GM18507 (cell line): ENCODE measurements at regions not wholly inside any gene's neighbourhood (a gene's known extent, or its start where the extent isn't known, plus 50 kb on each side); places are given as distances from the start of the nearest gene placed in this dataset.
"Not testable (repeated sequence)": the region's sequence is repeated elsewhere in the genome, so short reads cannot be mapped to it uniquely, and the experiment has no call there.

Source experiments
- DNase-seq: peaks from one replicate; pipeline ENCODE4 v3.0.0; 2011; ENCODE audit warnings: low read depth; ENCODE audit not compliant: insufficient read length; ENCODE audit errors: extremely low spot score
- FAIRE-seq: peaks from 2 replicates; lab custom pipeline; 2011; peaks lifted over from hg19 to GRCh38; lab: Jason Lieb, UNC

DNA sequence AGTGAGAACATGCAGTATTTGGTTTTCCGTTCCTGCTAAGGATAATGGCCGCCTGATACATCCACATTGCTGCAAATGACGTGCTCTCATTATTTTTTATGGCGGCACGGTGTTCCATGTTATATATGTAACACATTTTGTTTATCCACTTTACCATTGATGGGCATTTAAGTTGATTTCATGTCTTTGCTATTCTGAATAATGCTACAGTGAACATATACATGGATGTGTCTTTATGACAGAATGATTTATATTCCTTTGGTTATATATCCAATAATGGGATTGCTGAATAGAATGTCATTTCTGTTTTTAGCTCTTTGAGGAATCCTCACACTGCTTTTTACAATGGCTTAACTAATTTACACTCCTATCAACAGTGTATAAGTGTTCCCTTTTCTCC, 1223.2 kb downstream of the RAPGEF2 start:
- no peak for FAIRE-seq
- no peak for DNase-seq

DNA sequence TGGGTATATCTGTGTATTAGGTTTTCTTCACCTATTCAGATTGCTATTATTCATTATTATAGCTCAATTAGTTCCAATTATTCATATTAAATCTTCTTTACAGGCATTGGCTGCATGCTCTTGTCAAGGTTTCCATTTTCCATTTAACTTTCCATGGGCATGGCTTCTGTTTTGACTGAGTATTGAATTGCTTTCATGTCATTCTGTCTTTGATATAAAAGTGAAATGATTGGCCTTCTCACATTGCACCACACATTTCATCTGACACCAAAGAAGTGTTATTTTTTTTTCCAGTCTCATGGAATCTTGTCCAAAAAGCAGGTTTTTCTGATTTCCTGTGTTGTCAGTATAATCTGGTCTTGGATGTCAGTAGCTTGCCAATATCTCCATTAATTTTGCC, 1244.3 kb downstream of the RAPGEF2 start:
- FAIRE-seq: no peak
- no peak for DNase-seq

DNA sequence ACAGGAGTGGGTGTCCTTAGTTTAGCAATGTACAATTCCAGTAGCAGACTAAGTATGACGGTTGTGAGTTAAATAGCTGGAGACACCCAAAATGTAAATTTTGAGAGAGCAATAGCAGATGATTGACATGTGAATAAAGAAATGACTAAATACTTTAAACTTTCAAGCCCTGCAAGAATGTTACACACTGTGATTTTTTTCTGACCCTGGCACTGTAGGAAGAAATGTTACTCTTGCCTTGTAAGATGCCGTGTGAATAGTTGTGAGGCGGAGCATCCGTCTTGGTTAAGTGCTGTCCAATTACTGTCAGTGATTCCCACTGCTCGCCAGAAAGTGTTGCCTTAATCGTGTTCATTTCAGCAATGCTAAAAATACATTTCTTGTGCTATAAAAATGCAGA, 1248.1 kb downstream of the RAPGEF2 start:
- DNase-seq (no peak), FAIRE-seq (no peak)

DNA sequence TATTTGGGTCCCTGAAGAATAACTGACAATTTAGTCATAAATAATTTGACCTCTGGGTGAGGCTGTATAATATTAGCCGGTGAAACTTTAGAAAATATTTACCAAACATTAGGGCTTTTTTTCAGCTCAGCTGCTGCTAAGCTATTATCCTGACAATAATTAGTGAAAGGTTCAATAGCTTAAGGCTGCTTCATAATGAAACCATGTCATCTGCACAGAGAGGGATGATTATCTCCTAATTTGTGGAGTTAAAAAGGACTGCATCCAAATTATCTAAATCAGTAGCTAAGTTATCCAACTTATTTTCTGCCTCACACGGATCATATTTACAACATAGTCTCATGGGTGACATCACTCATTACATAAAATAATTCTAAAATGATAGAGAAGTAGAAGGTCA, 1249.8 kb downstream of the RAPGEF2 start:
- no peak for FAIRE-seq
- no peak for DNase-seq

DNA sequence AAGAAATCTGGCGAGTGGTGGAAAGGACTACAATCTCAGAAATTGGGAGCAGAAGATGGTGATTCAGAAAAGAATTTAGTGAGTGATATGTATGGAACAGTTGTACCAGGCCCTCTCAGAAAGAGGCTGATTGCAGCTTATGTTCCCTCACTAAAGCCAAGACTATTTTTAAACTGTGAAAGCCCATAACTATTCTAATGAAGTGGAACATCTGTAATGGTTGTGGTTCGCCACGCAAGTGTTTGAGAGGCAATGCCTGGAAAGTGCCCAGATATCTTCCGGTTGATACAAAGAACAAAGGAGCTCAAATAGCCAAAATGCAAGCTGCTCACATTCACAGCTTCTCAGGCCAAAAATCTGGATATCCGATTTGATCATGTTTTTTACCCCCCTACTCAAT, 1250.7 kb downstream of the RAPGEF2 start:
- no peak for DNase-seq
- no peak for FAIRE-seq

DNA sequence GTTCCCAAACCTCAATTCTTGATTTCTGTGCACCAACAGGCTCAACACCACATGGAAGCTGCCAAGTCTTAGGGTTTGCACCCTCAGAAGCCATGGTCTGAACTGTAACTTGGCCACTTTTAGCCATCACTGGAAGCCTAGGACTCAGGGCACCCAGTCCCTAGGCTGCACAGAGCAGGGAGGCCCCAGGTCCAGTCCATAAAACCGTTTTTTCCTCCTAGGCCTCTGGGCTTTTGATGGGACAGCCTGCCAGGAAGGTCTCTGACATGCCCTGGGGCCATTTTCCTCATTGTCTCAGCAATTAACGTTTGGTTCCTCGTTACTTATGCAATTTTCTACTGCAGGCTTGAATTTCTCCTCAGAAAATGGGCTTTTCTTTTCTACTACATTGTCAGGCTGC, 1259.6 kb downstream of the RAPGEF2 start:
- FAIRE-seq: no peak
- no peak for DNase-seq

DNA sequence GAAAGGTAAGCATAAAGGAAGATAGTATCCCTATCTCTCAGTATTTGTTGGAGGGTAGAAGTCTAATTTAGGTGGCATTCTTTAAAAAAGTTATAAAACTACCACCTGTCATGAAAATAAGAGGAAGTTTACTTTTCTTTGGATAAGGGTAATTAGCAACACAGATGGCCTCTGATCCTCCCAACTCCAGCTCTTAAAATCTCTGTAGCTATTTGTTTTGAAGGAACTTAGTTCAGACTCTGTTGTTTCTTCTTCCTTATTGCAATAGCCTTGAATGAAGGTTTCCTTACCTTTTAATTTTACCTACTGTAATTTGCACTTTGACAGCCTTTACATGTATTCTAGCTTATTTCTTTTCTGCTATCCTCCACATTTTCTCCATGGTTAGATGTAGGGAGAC, 1261.3 kb downstream of the RAPGEF2 start:
- DNase-seq (no peak), FAIRE-seq (no peak)

DNA sequence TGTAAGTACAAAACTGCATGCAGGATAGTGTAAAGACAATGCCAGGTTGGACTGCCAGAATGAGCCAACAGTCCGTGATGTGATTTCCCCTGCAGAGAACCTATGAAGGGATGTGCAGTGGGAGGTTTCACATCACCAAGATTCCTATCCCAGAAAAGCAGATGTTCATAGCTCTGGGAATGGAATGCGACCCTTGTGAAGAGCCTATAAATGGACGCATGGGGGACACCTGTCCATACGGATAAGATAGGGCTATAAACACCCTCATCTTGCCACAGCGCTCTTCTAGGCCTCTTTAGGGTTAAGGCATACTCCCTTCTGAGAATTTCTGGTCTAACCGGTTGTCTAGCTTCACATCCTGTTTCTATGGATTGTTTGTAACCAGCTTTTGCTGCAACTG, 1261.8 kb downstream of the RAPGEF2 start:
- DNase-seq, FAIRE-seq: not testable (repeated sequence)

DNA sequence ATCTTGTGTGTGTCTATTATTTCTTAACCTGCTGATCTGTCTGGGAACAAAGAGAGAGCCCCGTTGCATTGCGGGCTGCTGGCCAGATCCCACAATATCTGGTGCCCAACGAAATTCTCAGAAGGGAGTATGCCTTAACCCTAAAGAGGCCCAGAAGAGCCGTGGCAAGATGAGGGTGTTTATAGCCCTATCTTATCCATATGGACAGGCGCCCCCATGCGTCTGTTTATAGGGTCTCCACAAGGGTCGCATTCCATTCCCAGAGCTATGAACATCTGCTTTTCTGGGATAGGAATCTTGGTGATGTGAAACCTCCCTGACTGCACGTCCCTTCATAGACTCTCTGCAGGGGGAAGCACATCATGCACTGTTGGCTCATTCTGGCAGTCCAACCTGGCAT, 1262.5 kb downstream of the RAPGEF2 start:
- DNase-seq, FAIRE-seq: not testable (repeated sequence)

DNA sequence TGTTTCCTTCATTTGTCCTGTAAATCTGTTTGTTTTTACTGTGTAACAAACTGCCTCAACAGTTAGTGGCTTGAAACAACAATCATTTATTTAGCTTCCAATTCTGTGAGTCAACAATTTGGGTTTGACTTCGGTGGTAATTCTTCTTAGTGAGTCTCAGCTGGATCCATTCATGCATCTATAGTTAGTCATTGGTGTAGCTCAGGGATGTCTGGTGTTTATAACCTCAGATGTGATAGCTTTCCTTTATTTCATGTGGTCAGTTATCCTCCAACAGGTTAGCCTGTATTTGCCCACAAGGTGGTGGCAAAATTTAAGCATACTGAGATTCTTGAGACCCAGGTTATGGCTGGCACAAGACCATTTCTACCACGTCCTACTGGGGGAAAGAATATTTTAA, 1267.2 kb downstream of the RAPGEF2 start:
- FAIRE-seq (no peak), DNase-seq (no peak)

DNA sequence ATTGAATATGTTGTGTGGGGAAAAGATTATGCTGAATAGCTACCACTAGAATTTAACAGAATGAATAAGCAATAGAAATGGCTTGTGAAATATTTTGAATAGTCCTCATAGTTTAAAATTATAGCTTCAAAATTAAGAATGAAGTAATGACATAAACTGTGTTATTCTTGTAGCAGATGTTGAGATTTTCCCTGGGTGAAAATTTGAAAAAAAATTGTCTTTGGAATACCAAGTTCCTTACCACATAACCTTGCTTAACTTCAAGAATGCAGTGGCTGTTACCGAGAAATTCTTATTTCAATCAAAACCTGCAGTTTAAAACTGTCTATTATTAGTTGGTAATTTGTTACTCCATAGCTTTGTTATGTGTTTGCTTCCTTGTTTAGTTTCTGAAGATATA, 1268.6 kb downstream of the RAPGEF2 start:
- FAIRE-seq: no peak
- no peak for DNase-seq

DNA sequence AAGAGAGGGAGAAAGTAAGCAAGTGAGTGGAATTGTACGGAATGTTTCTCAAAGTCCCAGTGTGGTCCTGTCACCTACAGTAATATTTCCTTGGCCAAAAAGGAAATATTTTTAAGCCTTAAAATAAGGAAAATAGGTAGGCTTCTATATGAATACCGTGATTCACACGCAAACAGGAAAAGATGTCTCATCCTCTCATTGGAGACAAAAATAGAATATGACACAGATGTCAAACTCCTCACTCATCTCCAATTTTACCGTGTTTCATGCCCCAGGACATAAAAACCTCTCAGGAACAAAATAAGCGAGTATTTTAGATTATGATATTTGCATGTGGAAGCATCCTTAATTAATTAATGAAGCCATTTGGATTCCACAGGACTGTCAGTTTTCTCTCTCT, 1269.5 kb downstream of the RAPGEF2 start:
- no peak for DNase-seq
- FAIRE-seq: no peak

DNA sequence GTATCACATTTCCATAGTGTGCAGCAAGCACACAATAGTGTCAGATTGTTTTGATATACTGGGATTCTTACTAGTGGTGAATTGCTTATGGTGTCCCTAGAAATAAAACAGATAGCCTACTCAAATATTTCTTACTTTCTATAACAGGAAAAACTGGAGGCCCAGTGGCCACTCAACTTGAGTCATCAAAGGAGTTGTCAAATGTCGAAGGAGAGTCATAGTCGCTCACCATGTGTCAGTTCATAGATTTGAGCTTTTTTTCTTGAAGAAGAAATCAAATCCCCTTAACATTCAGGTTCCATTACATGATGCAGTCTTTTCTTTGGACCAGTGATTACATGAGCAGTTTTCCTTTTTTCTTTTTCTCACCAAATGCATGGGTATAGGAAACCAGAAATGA, 1271.0 kb downstream of the RAPGEF2 start:
- FAIRE-seq (no peak), DNase-seq (no peak)

DNA sequence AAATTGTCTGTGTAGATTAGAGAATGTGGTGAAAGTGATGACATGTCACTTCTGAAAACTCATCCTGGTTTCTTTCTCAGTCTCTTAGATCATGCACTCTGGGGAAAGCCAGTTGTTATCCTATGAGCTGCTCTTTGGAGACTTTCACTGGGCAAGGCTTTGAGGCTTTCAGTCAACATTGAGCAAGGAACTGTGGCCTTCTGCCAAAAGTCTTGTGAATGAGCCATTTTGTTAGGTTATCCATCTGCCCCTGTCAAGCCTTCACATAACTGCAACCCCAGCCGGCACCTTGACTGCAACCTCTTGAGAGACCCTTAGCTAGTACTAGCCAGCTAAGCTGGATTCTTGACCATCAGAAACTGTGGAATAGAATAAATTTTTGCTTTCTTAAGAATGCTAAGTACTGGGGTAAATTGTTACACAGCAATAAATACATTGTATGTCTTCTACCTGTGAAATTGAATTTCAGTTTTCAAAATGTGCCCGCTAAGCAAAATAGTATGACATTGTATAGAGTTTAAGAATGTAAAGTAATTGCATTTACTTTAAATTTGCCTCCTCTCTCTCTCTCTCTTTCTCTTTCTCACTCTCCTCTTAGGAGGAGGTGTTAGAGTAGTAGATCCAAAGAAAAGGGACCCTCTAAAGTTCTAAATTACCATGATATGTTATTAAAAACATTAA, 1273.0 kb downstream of the RAPGEF2 start:
- FAIRE-seq: no peak
- no peak for DNase-seq

DNA sequence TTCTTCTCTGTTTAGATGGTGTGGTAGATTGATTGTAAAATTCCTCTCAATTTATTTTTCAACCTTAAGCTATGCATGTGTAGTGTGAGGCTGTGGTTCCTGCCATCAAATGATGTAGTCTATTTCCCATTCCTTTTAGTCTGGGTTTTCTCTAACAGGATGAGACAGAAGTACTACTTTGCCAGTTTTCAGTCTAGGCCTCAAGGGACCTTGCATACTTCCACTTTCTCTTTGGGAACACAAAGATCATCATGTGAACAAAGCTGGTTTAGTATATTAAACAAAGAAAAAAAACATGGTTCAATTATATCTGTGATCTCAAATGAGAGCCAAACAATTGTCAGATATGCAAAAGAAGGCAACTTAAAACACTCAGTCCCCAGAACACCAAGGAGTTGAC, 1284.0 kb downstream of the RAPGEF2 start:
- no peak for FAIRE-seq
- DNase-seq: no peak

DNA sequence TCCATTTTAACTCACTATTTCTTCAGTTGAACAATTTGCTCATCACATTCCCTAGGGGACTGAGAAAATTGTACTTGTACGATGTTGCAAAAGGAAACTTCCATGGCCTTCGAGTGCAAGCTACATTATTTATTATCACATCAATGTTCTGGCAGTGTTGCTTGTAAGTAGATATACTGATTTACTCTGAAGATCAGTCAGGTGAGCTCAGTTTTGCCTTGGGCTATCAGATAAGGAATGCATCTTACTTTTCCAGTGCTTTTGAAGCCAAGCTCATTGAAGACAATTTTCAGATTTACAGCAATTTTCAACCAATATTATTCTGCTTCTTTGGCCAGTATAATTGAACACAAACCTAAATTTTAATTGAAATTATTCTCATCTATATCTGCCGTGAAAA, 1296.9 kb downstream of the RAPGEF2 start:
- FAIRE-seq: no peak
- no peak for DNase-seq

DNA sequence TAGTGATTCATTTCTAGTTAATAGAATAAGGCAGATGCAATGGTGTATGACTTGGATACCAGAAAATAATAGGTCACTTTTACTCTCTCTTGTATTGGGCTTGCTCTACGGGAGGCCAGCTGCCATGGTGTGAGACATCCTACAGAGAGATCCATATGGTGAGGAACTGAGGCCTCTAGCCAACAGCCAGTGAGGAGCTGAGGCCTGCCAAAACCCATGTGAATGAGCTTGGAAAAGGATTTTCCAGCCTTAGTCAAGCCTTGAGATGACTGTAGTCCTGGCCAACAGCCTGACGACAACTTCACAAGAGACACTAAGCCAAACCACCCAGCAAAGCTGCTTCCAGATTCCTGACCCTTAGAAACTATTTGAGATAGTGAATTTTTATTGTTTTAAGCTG, 1300.2 kb downstream of the RAPGEF2 start:
- FAIRE-seq (no peak), DNase-seq (no peak)

DNA sequence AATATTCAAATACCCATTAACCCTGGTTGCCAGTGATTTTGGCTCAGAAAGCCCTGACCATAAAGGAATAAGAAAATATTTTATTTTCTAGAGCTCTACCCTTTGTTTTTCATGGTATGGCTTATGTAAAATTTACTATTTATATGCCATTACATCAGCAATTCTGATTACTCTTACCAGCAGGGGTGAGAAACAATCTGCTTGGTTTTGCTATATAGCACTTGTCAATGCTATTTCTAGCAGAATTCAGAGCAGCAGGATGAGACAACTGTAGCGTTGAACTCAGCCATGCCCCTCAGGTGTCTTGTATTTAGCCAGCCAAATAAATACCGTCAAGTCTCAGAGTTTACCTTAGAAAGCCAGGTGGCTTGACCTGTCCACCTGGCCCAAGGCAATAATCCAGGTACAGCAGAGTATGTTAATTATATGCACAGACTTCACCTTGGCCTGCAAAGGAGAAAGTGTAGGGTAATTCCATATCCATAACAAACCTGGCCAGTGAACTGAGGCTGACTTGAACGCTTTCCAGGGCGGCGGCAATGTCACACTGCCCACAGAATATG, 1303.5 kb downstream of the RAPGEF2 start:
- no peak for DNase-seq
- no peak for FAIRE-seq

DNA sequence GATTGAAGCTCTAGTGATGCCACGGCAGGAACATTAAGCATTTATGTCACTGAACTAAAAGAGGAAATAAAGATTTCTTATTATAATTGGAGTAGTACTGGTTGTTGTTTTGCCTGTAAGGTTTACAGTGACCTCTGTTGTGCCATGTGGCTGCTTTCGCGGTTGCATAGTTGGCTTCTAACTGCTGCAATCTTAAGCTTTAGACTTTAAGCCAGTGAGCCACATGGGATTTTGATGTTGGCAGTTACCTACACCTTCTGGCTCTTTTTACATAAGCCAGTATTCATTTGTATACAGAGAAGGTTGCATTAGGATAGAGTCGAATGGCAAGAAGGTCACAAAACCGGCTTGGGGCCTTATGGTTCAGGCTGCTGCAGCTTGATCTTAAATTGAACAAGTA, 1311.6 kb downstream of the RAPGEF2 start:
- DNase-seq (no peak), FAIRE-seq (no peak)

DNA sequence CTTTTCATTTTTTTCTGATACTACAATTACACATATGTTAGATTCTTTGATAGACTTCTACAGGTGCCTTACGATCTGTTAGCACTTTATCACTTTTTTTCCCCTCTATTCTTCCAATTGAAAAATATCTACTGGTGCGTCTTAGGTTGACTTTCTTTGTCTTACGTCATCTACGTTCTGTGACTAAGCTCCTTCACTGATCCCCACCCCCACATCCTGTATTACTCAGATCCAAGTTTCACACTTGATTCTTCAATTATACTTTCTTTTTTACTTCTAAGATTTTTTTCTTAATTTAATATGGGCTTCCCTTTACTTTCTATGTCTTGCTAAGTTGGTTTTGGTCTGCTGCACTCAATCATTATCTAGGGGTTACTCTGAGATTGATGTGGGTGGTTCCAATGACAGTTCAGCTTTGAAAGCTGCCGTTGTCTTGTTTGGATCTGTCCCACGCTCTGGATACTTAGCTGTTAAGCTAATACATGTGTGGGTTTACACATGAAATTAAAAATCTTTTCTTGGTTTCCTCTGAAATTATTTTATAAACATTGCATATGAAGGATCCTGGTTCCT, 1321.1 kb downstream of the RAPGEF2 start:
- FAIRE-seq: no peak
- DNase-seq: no peak

DNA sequence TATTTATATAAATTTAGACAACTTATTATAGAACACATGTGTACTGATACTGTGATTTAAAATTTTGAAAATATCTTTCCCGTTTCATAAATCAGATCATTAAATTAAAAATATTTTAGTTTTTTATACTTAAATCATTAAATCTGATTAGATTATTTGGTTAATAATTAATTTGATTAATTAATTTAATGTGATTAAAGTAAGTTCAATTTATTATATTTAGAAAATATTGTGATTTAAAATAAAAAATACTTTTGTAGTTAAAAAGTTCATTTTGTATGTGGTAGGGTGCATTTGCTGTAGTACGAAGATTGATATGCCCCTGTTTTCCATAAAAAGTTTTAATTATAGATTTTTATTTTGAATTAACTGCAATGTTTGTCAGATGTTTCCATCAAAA, 1323.4 kb downstream of the RAPGEF2 start:
- DNase-seq (no peak), FAIRE-seq (no peak)
